GM12873 (cell line): ENCODE measurements at regions not wholly inside any gene's neighbourhood (a gene's known extent, or its start where the extent isn't known, plus 50 kb on each side); places are given as distances from the start of the nearest gene placed in this dataset.

Source experiments
- TF ChIP-seq, protein P1 (sequence below): IDR thresholded peaks from 2 replicates; pipeline ENCODE4 v1.5.1; 2012; ENCODE audit warnings: low read depth, mild to moderate bottlenecking, moderate library complexity, low read length, control low read depth; ENCODE audit not compliant: insufficient read depth; ENCODE audit errors: missing control alignments

DNA sequence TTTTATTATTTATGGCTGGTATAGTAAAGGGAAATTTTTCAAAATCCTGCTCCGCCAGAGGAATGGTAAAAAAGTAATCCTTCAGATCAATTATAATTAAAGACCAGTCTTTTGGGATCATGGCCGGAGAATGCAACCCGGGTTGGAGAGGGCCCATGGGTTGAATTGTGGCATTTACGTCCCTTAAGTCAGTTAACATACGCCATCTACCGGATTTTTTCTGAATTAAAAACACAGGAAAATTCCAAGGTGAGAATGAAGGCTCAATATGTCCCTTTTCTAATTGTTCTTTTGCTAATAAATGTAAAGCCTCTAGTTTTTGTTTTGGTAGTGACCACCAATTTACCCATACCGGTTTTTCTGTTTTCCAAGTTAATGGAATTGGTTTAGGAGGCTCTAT lies 602.8 kb downstream of the ALG10 start:
- TF ChIP-seq, protein P1, sequence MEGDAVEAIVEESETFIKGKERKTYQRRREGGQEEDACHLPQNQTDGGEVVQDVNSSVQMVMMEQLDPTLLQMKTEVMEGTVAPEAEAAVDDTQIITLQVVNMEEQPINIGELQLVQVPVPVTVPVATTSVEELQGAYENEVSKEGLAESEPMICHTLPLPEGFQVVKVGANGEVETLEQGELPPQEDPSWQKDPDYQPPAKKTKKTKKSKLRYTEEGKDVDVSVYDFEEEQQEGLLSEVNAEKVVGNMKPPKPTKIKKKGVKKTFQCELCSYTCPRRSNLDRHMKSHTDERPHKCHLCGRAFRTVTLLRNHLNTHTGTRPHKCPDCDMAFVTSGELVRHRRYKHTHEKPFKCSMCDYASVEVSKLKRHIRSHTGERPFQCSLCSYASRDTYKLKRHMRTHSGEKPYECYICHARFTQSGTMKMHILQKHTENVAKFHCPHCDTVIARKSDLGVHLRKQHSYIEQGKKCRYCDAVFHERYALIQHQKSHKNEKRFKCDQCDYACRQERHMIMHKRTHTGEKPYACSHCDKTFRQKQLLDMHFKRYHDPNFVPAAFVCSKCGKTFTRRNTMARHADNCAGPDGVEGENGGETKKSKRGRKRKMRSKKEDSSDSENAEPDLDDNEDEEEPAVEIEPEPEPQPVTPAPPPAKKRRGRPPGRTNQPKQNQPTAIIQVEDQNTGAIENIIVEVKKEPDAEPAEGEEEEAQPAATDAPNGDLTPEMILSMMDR = peak; percentile 42

DNA sequence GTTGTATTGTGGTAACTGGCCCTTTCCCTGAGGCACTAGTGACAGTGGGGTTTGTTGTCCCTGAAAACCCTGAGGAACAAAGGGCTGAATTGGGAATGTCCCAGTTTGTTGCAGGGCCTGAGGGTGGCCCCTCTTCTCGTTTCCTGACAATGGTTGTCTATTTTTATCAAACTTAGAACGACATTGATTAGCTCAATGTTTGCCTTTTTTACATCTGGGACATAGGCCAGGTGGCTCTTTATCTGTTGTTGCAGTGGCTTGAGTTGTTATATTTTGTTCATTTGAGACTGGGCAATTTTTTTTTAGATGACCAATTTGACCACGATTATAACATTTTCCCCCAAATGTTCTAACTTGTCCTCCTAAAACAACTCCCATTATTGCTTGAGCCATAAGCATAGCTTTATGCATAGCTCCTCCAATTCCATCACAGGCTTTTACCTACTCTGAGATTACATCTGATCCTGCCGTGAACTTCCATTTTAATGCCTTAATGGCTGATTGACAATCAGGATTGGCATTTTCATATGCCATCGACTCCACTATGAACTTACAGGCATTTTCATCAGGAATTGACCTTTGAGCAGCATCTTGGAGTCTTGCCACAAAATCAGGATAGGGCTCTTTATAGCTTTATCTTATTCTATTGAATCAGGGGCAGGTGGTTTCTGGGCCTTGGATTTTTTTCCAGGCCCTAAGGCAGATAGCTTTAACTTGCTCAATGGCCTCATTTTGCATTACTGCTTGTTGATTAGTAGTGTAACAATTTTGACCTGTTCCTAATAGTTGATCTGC lies 604.3 kb downstream of the ALG10 start:
- TF ChIP-seq, protein P1 = no peak
